Lung (tissue), 11 donors: ENCODE measurements at regions not wholly inside any gene's neighbourhood (a gene's known extent, or its start where the extent isn't known, plus 50 kb on each side); places are given as distances from the start of the nearest gene placed in this dataset.

Experiments used
- ATAC-seq: fragments of 200-7000 bp; cut with Tn5 transposase; one replicate; pipeline ENCODE4 v1.9.1; 2020; ENCODE audit warnings: moderate number of reproducible peaks; ENCODE audit not compliant: insufficient read depth, low FRiP score
- DNase-seq, 3 donors: peaks; one replicate each; pipeline ENCODE4 v3.0.0-alpha.2; 2013 to 2017
- H3K27ac ChIP-seq, 2 donors: one replicate each; pipeline ENCODE4 v1.5.1; 2013; ENCODE audit warnings: mild to moderate bottlenecking in 2 of 2, moderate library complexity in 2 of 2, control low read depth in 1 of 2, inconsistent platforms in 1 of 2, low read depth in 1 of 2, low read length in 1 of 2
- H3K27me3 ChIP-seq, 3 donors: one replicate each; pipeline ENCODE4 v1.5.1; 2013; ENCODE audit warnings: low read length in 2 of 3; ENCODE audit not compliant: control insufficient read depth in 3 of 3, insufficient read depth in 3 of 3
- H3K36me3 ChIP-seq, 4 donors: one replicate each; pipeline ENCODE4 v1.5.1; 2013; ENCODE audit warnings: low read length in 4 of 4, mild to moderate bottlenecking in 1 of 4, moderate library complexity in 1 of 4; ENCODE audit not compliant: control insufficient read depth in 4 of 4, insufficient read depth in 4 of 4
- H3K4me1 ChIP-seq, 5 donors: one replicate each; pipeline ENCODE4 v1.5.1; 2013; ENCODE audit warnings: low read length in 5 of 5, mild to moderate bottlenecking in 2 of 5, moderate library complexity in 1 of 5; ENCODE audit not compliant: control insufficient read depth in 5 of 5, insufficient read depth in 5 of 5
- H3K4me3 ChIP-seq: one replicate; pipeline ENCODE4 v1.5.1; 2013; ENCODE audit warnings: mild to moderate bottlenecking, control low read depth, moderate library complexity
- H3K9ac ChIP-seq, 2 donors: one replicate each; pipeline ENCODE4 v1.5.1; 2013; ENCODE audit warnings: low read length in 2 of 2, control low read depth in 1 of 2; ENCODE audit not compliant: insufficient read depth in 1 of 2
- H3K9me3 ChIP-seq, 4 donors: one replicate each; pipeline ENCODE4 v1.5.1; 2013; ENCODE audit warnings: low read length in 3 of 4, mild to moderate bottlenecking in 1 of 4, moderate library complexity in 1 of 4; ENCODE audit not compliant: control insufficient read depth in 4 of 4, insufficient read depth in 3 of 4
- CTCF ChIP-seq: IDR thresholded peaks from 2 replicates; pipeline ENCODE4 v1.5.1; 2012; ENCODE audit warnings: mild to moderate bottlenecking; ENCODE audit errors: control extremely low read depth, extremely low read depth
- WGBS, 2 donors: extraction: QIAGEN DNeasy Blood & Tissue Kit; methylation state at CpG; one replicate each; pipeline ENCODE4 v1.1.7; 2013; 5-methylcytosine and 5-hydroxymethylcytosine counted together
- donor health status: control.
- donor health status: control.
- donor health status: Bipolar disorder and iron deficiency.
- donor health status: healthy.
- donor health status: DM: yes; HTN: yes; CAD: no.

- TF ChIP-seq CTCF = no peak
- Histone ChIP-seq H3K9me3 (peaks cover 0 to 4% (median 1%) of the 10 kb centered on the region in 4 donors), H3K36me3 (no peaks in the 10 kb centered on the region), H3K4me3 (no peak overlapping the region), H3K4me1 (no peaks in the 10 kb centered on the region), H3K27me3 (no peaks in the 10 kb centered on the region), H3K9ac (no peak overlapping the region), H3K27ac (no peak overlapping the region)
- no peak for DNase-seq
- WGBS, 2 donors = 87 to 97% methylated on average over 3 of the region's 3 CpGs
- no peak for ATAC-seq
Measured at GRCh38 chr1:60716472-60716871, 365.9 kb upstream of the NFIA start.

GRCh38 chr1:60715970-60716369, 366.4 kb upstream of the NFIA start:
- no peak for ATAC-seq
- Histone ChIP-seq H3K9me3 (peaks cover 0 to 4% (median 0%) of the 10 kb centered on the region in 4 donors), H3K36me3 (no peaks in the 10 kb centered on the region), H3K27ac (no peak overlapping the region), H3K4me1 (no peaks in the 10 kb centered on the region), H3K9ac (no peak overlapping the region), H3K27me3 (no peaks in the 10 kb centered on the region), H3K4me3 (no peak overlapping the region)
- DNase-seq = no peak
- no peak for TF ChIP-seq CTCF

- no peaks in the 10 kb centered on the region for H3K27me3 ChIP-seq
- H3K9me3 ChIP-seq = peaks cover 0 to 4% (median 0%) of the 10 kb centered on the region in 4 donors
- no peak overlapping the region for H3K9ac ChIP-seq
- no peak overlapping the region for H3K27ac ChIP-seq
- no peak overlapping the region for H3K4me3 ChIP-seq
- no peak for TF ChIP-seq CTCF
- no peak for DNase-seq
- no peak for ATAC-seq
- H3K4me1 ChIP-seq = no peaks in the 10 kb centered on the region
- no peaks in the 10 kb centered on the region for H3K36me3 ChIP-seq
Measured at GRCh38 chr1:60709426-60709825, 372.9 kb upstream of the NFIA start.

- Histone ChIP-seq H3K9ac (no peak overlapping the region), H3K27ac (no peak overlapping the region), H3K4me3 (no peak overlapping the region), H3K9me3 (no peaks in the 10 kb centered on the region), H3K27me3 (no peaks in the 10 kb centered on the region), H3K4me1 (no peaks in the 10 kb centered on the region), H3K36me3 (no peaks in the 10 kb centered on the region)
- TF ChIP-seq CTCF = no peak
- WGBS, 2 donors = 57 to 80% methylated on average over 2 of the region's 2 CpGs
- DNase-seq (no peak), ATAC-seq (no peak)
Measured at GRCh38 chr1:60705026-60705425, 377.3 kb upstream of the NFIA start.
